GM12892 (cell line): ENCODE measurements at regions not wholly inside any gene's neighbourhood (a gene's known extent, or its start where the extent isn't known, plus 50 kb on each side); places are given as distances from the start of the nearest gene placed in this dataset.

Experiments
- POLR2A ChIP-seq: IDR thresholded peaks from 2 replicates; pipeline ENCODE4 v1.6.1; 2011; ENCODE audit warnings: low read depth, low read length, control low read depth
- POLR2AphosphoS5 ChIP-seq: IDR thresholded peaks from 2 replicates; pipeline ENCODE4 v1.6.1; 2011; ENCODE audit warnings: low read depth, low read length, control low read depth
- TAF1 ChIP-seq: IDR thresholded peaks from 2 replicates; pipeline ENCODE4 v1.6.1; 2011; ENCODE audit warnings: low read depth, mild to moderate bottlenecking, control low read depth, low read length, borderline replicate concordance

GRCh38 chr13:50126993-50127725 is 111.9 kb downstream of the KCNRG start:
- TF ChIP-seq POLR2A (no peak), TAF1 (no peak), POLR2AphosphoS5 (no peak)
